Psoas muscle (tissue), 7 donors: ENCODE measurements at regions not wholly inside any gene's neighbourhood (a gene's known extent, or its start where the extent isn't known, plus 50 kb on each side); places are given as distances from the start of the nearest gene placed in this dataset.

Experiments
- ATAC-seq, 4 donors: fragments of 200-7000 bp; cut with Tn5 transposase; one replicate each; pipeline ENCODE4 v1.9.1; 2020; ENCODE audit warnings: moderate library complexity in 3 of 4, mild to moderate bottlenecking in 2 of 4
- DNase-seq, 2 donors: peaks; one replicate each; pipeline ENCODE4 v3.0.0-alpha.2; 2020
- H3K27ac ChIP-seq: fragments of 200-600 bp; one replicate; pipeline ENCODE4 v1.8.0; 2022
- H3K27me3 ChIP-seq, 3 donors: fragments of 200-600 bp in 1 of 3; one replicate each; pipeline versions ENCODE4 v1.6.1 to v1.8.0; 2013 to 2022; ENCODE audit warnings: low read length in 2 of 3, mild to moderate bottlenecking in 2 of 3, moderate library complexity in 1 of 3; ENCODE audit not compliant: insufficient read depth in 3 of 3
- H3K36me3 ChIP-seq, 2 donors: fragments of 200-600 bp in 1 of 2; one replicate each; pipeline versions ENCODE4 v1.6.1 to v1.8.0; 2013 to 2022; ENCODE audit warnings: low read depth in 1 of 2, mild to moderate bottlenecking in 1 of 2, moderate library complexity in 1 of 2; ENCODE audit not compliant: insufficient read depth in 1 of 2
- H3K4me1 ChIP-seq: fragments of 200-600 bp; one replicate; pipeline ENCODE4 v1.8.0; 2022
- H3K4me3 ChIP-seq: fragments of 200-600 bp; one replicate; pipeline ENCODE4 v1.8.0; 2022; ENCODE audit warnings: mild to moderate bottlenecking
- H3K9me3 ChIP-seq: fragments of 200-600 bp; one replicate; pipeline ENCODE4 v1.8.0; 2022
- CTCF ChIP-seq: fragments of 200-600 bp; IDR thresholded peaks from one replicate; pipeline ENCODE4 v1.8.0; 2022; ENCODE audit warnings: antibody characterized with exemption
- WGBS, 3 donors: extraction: QIAGEN DNeasy Blood & Tissue Kit; methylation state at CpG; one replicate each; pipeline versions ENCODE4 v1.1.6 to v1.1.7; 2013; 5-methylcytosine and 5-hydroxymethylcytosine counted together
- intact Hi-C, 2 donors: fragments of 100-400 bp; cut with DNase I; formaldehyde crosslinking; loops; one replicate each; pipeline versions ENCODE4 v1.11.0 to v1.14.2; 2022
- donor health status: healthy with polysubstance abuse.
- donor health status: DM: no; HTN: no; CAD: no; lungs with moderate emphysema.
- donor health status: Bipolar disorder and iron deficiency.
- donor health status: healthy.
- donor health status: DM: yes; HTN: yes; CAD: no.
- donor health status: DM: no; HTN: no; CAD: no.
- donor health status: DM: yes; HTN: yes; CAD: no.

GRCh38 chr5:8295141-8295540 lies 426.2 kb downstream of the MTRR start:
- no peak for DNase-seq
- ATAC-seq, result no peak
- no peaks in the 10 kb centered on the region for H3K9me3 ChIP-seq
- no peak overlapping the region for H3K4me3 ChIP-seq
- H3K36me3 ChIP-seq, result no peaks in the 10 kb centered on the region
- intact Hi-C loops, result no loop called here
- 61 to 71% (median 70%) methylated on average over 1 of the region's 1 CpG for WGBS, 3 donors
- no peak for TF ChIP-seq CTCF
- H3K27ac ChIP-seq, result no peak overlapping the region
- no peaks in the 10 kb centered on the region for H3K27me3 ChIP-seq
- H3K4me1 ChIP-seq, result no peaks in the 10 kb centered on the region

GRCh38 chr5:8299716-8300115 lies 430.8 kb downstream of the MTRR start:
- TF ChIP-seq CTCF, result no peak
- Histone ChIP-seq H3K4me3 (no peak overlapping the region), H3K36me3 (no peaks in the 10 kb centered on the region), H3K27me3 (no peaks in the 10 kb centered on the region), H3K27ac (no peak overlapping the region), H3K4me1 (no peaks in the 10 kb centered on the region), H3K9me3 (no peaks in the 10 kb centered on the region)
- no peak for DNase-seq
- 68 to 83% (median 75%) methylated on average over 1 of the region's 1 CpG for WGBS, 3 donors
- ATAC-seq, result no peak
- intact Hi-C loops, result no loop called here

- WGBS, 3 donors, result 74 to 76% (median 75%) methylated on average over 2 of the region's 2 CpGs
- Histone ChIP-seq H3K9me3 (no peaks in the 10 kb centered on the region), H3K27ac (no peak overlapping the region), H3K4me1 (no peaks in the 10 kb centered on the region), H3K27me3 (no peaks in the 10 kb centered on the region), H3K36me3 (no peaks in the 10 kb centered on the region), H3K4me3 (no peak overlapping the region)
- ATAC-seq, result no peak
- intact Hi-C loops, result no loop called here
- no peak for TF ChIP-seq CTCF
- DNase-seq, result no peak
These were observed 435.4 kb downstream of the MTRR start for GRCh38 chr5:8304341-8304740.

GRCh38 chr5:8306288-8306896 lies 437.4 kb downstream of the MTRR start:
- Histone ChIP-seq H3K9me3 (peaks cover 12% of the 10 kb centered on the region), H3K27me3 (no peaks in the 10 kb centered on the region), H3K4me3 (no peak overlapping the region), H3K27ac (no peak overlapping the region), H3K4me1 (no peaks in the 10 kb centered on the region), H3K36me3 (no peaks in the 10 kb centered on the region)
- WGBS, 3 donors, result 72 to 77% (median 72%) methylated on average over 5 of the region's 5 CpGs
- no peak for DNase-seq
- no peak for ATAC-seq
- TF ChIP-seq CTCF, result no peak
- intact Hi-C loops, result no loop called here

- no peak for TF ChIP-seq CTCF
- H3K36me3 ChIP-seq, result no peaks in the 10 kb centered on the region
- peaks cover 17% of the 10 kb centered on the region for H3K9me3 ChIP-seq
- H3K27ac ChIP-seq, result no peak overlapping the region
- intact Hi-C loops, result no loop called here
- H3K27me3 ChIP-seq, result no peaks in the 10 kb centered on the region
- no peaks in the 10 kb centered on the region for H3K4me1 ChIP-seq
- ATAC-seq (no peak), DNase-seq (no peak)
- no peak overlapping the region for H3K4me3 ChIP-seq
- 51 to 61% (median 57%) methylated on average over 3 of the region's 3 CpGs for WGBS, 3 donors
These were observed 446.0 kb downstream of the MTRR start for GRCh38 chr5:8314965-8315364.
